ENCODE measurements at regions not wholly inside any gene's neighbourhood (a gene's known extent, or its start where the extent isn't known, plus 50 kb on each side); places are given as distances from the start of the nearest gene placed in this dataset.

DNA sequence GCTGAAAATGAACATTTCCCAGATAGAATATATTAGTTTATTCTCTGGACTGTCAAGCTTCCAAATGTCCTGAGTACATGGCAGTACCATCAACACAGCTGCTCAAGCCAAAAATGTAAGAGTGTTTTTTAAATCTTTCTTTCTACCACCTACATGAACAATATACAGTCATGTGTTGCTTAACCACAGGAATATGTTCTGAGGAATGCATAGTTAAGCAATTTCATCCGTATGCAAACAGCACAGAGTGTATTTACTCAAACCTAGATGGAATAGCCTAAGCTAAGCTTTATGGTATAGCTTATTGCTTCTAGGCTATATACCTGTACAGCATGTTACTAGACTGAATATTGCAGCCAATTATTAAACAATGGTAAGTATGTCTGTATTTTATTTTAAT is 561.9 kb upstream of the ADGRL4 start:
- Histone ChIP-seq H3K27me3 (ENCODE audit: insufficient read depth, low read length) (no peaks in the 10 kb centered on the region), H3K4me1 (ENCODE audit: insufficient read depth, low read length) (no peaks in the 10 kb centered on the region), H3K4me3 (ENCODE audit: low read length) (no peak overlapping the region), H3K9ac (ENCODE audit: low read depth, low read length) (no peak overlapping the region), H3K9me3 (ENCODE audit: insufficient read depth, low read depth, low read length) (no peaks in the 10 kb centered on the region), H3K36me3 (ENCODE audit: insufficient read depth, low read depth, low read length) (no peaks in the 10 kb centered on the region), H3K27ac (ENCODE audit: low read length) (no peak overlapping the region)

DNA sequence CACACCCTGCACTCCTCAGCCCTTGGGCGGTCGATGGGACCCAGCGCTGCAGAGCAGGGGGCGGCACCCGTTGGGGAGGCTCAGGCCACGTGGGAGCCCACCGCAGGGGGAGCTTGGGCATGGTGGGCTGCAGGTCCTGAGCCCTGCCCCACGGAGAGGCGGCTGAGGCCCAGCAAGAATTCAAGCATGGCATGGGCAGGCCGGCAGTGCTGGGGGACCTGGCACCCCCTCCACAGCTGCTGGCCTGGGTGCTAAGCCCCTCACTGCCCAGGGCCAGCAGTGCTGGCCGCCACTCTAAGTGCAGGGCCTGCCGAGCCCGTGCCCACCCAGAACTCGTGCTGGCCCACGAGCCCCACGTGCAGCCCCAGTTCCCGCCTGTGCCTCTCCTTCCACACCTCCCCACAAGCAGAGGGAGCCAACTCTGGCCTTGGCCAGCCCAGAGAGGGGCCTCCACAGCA is 555.0 kb upstream of the ADGRL4 start:
- no peaks in the 10 kb centered on the region for H3K36me3 ChIP-seq (ENCODE audit: insufficient read depth, low read depth, low read length)
- no peak overlapping the region for H3K9ac ChIP-seq (ENCODE audit: low read depth, low read length)
- H3K27ac ChIP-seq (ENCODE audit: low read length) = no peak overlapping the region
- no peak overlapping the region for H3K4me3 ChIP-seq (ENCODE audit: low read length)
- H3K4me1 ChIP-seq (ENCODE audit: insufficient read depth, low read length) = no peaks in the 10 kb centered on the region
- no peaks in the 10 kb centered on the region; the same call in 1 of the 2 replicates for H3K9me3 ChIP-seq (ENCODE audit: insufficient read depth, low read depth, low read length)
- no peaks in the 10 kb centered on the region for H3K27me3 ChIP-seq (ENCODE audit: insufficient read depth, low read length)

DNA sequence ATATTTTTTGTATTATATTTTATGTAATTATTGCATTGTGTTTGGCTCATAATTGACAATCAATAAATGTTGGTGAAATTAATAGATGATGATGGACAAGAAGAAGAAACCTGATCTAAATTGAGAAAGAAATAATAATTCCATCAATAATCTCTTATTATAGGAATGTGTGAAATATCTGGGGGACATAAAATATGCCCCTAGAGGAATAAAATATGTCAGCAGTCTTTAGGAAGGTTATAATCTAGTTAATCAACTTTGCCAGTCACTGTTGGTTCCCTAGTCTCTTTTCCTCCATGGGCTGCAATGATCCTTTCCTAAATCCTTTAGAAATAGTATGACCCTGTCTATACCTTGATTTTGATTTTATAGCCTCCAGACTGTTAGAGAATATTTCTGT is 549.7 kb upstream of the ADGRL4 start:
- H3K27ac ChIP-seq (ENCODE audit: low read length) = no peak overlapping the region
- no peaks in the 10 kb centered on the region for H3K27me3 ChIP-seq (ENCODE audit: insufficient read depth, low read length)
- no peak overlapping the region for H3K9ac ChIP-seq (ENCODE audit: low read depth, low read length)
- H3K4me3 ChIP-seq (ENCODE audit: low read length) = no peak overlapping the region
- no peaks in the 10 kb centered on the region for H3K36me3 ChIP-seq (ENCODE audit: insufficient read depth, low read depth, low read length)
- H3K4me1 ChIP-seq (ENCODE audit: insufficient read depth, low read length) = no peaks in the 10 kb centered on the region
- no peaks in the 10 kb centered on the region; the same call in 1 of the 2 replicates for H3K9me3 ChIP-seq (ENCODE audit: insufficient read depth, low read depth, low read length)

- no peaks in the 10 kb centered on the region for H3K9me3 ChIP-seq (ENCODE audit: insufficient read depth, low read depth, low read length)
- no peaks in the 10 kb centered on the region for H3K27me3 ChIP-seq (ENCODE audit: insufficient read depth, low read length)
- no peak overlapping the region for H3K9ac ChIP-seq (ENCODE audit: low read depth, low read length)
- H3K36me3 ChIP-seq (ENCODE audit: insufficient read depth, low read depth, low read length) = no peaks in the 10 kb centered on the region
- no peak overlapping the region for H3K27ac ChIP-seq (ENCODE audit: low read length)
- H3K4me1 ChIP-seq (ENCODE audit: insufficient read depth, low read length) = no peaks in the 10 kb centered on the region
- H3K4me3 ChIP-seq (ENCODE audit: low read length) = no peak overlapping the region
Observed at GRCh38 chr1:79554688-79555087, 548.2 kb upstream of the ADGRL4 start.

GRCh38 chr1:79551321-79551720 is 544.8 kb upstream of the ADGRL4 start:
- no peak overlapping the region for H3K4me3 ChIP-seq (ENCODE audit: low read length)
- no peaks in the 10 kb centered on the region for H3K4me1 ChIP-seq (ENCODE audit: insufficient read depth, low read length)
- no peak overlapping the region for H3K27ac ChIP-seq (ENCODE audit: low read length)
- no peaks in the 10 kb centered on the region for H3K9me3 ChIP-seq (ENCODE audit: insufficient read depth, low read depth, low read length)
- H3K36me3 ChIP-seq (ENCODE audit: insufficient read depth, low read depth, low read length) = no peaks in the 10 kb centered on the region
- H3K27me3 ChIP-seq (ENCODE audit: insufficient read depth, low read length) = no peaks in the 10 kb centered on the region
- no peak overlapping the region for H3K9ac ChIP-seq (ENCODE audit: low read depth, low read length)

DNA sequence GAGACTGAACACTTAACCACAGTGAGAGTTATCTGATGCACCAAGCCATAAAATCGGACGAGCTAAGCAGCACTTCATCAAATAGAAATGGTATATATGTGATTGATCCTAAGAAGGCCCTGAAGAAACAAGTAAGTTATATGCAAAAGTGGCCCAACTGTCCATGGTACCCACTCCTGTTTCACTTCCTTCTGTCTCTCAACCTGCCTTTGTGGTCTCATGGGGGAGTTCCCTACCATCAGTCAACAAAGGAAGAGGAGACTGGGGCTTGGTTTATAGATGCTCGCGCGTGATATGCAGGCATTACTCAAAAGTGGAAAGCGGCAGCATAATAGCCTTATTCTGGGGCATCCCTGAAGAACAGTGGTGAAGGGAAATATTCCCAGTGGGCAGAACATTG is 543.9 kb upstream of the ADGRL4 start:
- Histone ChIP-seq H3K27ac (ENCODE audit: low read length) (no peak overlapping the region), H3K4me1 (ENCODE audit: insufficient read depth, low read length) (no peaks in the 10 kb centered on the region), H3K36me3 (ENCODE audit: insufficient read depth, low read depth, low read length) (no peaks in the 10 kb centered on the region), H3K9me3 (ENCODE audit: insufficient read depth, low read depth, low read length) (no peaks in the 10 kb centered on the region), H3K9ac (ENCODE audit: low read depth, low read length) (no peak overlapping the region), H3K27me3 (ENCODE audit: insufficient read depth, low read length) (no peaks in the 10 kb centered on the region), H3K4me3 (ENCODE audit: low read length) (no peak overlapping the region)

DNA sequence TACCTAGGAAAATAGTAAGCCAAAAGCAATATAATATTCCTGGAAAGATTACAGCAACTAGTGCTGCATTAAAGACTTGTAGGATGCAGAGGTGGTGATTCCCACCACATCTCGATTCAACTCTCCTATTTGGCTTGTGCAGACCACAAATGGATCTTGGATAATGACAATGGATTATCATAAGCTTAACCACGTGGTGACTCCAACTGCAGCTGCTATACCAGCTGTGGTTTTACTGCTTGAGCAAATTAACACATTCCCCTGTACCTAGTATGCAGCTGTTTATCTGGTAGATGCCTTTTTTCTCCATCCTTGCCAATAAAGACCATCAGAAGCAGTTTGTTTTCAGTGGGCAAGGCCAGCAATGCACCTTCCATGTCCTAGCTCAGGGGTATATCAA is 542.7 kb upstream of the ADGRL4 start:
- Histone ChIP-seq H3K36me3 (ENCODE audit: insufficient read depth, low read depth, low read length) (no peaks in the 10 kb centered on the region), H3K9me3 (ENCODE audit: insufficient read depth, low read depth, low read length) (no peaks in the 10 kb centered on the region), H3K9ac (ENCODE audit: low read depth, low read length) (no peak overlapping the region), H3K4me3 (ENCODE audit: low read length) (no peak overlapping the region), H3K4me1 (ENCODE audit: insufficient read depth, low read length) (no peaks in the 10 kb centered on the region), H3K27ac (ENCODE audit: low read length) (no peak overlapping the region), H3K27me3 (ENCODE audit: insufficient read depth, low read length) (no peaks in the 10 kb centered on the region)

GRCh38 chr1:79547514-79547913 is 541.0 kb upstream of the ADGRL4 start:
- Histone ChIP-seq H3K4me1 (ENCODE audit: insufficient read depth, low read length) (no peaks in the 10 kb centered on the region), H3K27me3 (ENCODE audit: insufficient read depth, low read length) (no peaks in the 10 kb centered on the region), H3K9ac (ENCODE audit: low read depth, low read length) (no peak overlapping the region), H3K4me3 (ENCODE audit: low read length) (no peak overlapping the region), H3K27ac (ENCODE audit: low read length) (no peak overlapping the region), H3K36me3 (ENCODE audit: insufficient read depth, low read depth, low read length) (no peaks in the 10 kb centered on the region), H3K9me3 (ENCODE audit: insufficient read depth, low read depth, low read length) (no peaks in the 10 kb centered on the region)

DNA sequence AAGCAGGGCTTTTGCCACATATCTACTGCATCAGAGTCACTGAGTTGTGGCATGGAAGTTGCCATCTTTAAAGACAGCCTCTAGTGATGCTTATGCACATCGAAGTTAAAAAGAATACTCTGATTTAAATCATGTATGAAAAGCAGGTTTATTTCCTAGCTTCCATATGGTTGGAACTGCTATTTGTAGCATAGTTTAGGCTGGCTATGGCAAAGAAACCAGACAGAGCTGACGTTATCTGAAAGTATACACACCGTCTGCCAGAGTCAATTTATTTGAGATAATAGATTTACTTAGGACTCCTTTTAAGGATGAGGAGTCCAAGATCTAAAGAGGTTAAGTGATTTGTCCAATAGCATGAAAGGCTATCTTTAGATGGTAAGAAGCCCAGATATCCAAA is 536.9 kb upstream of the ADGRL4 start:
- H3K4me1 ChIP-seq (ENCODE audit: insufficient read depth, low read length) = no peaks in the 10 kb centered on the region
- no peak overlapping the region for H3K9ac ChIP-seq (ENCODE audit: low read depth, low read length)
- H3K36me3 ChIP-seq (ENCODE audit: insufficient read depth, low read depth, low read length) = no peaks in the 10 kb centered on the region
- no peaks in the 10 kb centered on the region for H3K9me3 ChIP-seq (ENCODE audit: insufficient read depth, low read depth, low read length)
- no peak overlapping the region for H3K4me3 ChIP-seq (ENCODE audit: low read length)
- H3K27me3 ChIP-seq (ENCODE audit: insufficient read depth, low read length) = no peaks in the 10 kb centered on the region
- H3K27ac ChIP-seq (ENCODE audit: low read length) = no peak overlapping the region

DNA sequence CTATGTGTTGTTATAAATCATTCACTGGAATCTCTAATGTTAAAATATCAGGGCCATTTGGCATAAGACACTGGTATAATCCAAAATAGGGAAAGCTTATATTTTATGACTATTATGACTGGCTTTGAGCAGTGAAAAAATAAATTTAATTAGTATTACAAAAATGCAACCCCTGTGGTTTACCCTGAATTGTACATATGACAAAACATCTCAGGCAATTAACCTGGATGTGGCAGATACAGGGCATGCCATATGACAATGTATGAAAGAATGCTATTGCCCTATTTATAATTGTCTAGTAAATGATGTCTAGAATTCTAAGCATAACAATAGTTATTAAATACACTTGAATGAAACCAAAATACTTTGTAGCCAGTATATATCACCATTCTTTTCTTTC is 532.5 kb upstream of the ADGRL4 start:
- Histone ChIP-seq H3K27ac (ENCODE audit: low read length) (no peak overlapping the region), H3K9ac (ENCODE audit: low read depth, low read length) (no peak overlapping the region), H3K9me3 (ENCODE audit: insufficient read depth, low read depth, low read length) (no peaks in the 10 kb centered on the region), H3K4me1 (ENCODE audit: insufficient read depth, low read length) (no peaks in the 10 kb centered on the region), H3K27me3 (ENCODE audit: insufficient read depth, low read length) (no peaks in the 10 kb centered on the region), H3K36me3 (ENCODE audit: insufficient read depth, low read depth, low read length) (no peaks in the 10 kb centered on the region), H3K4me3 (ENCODE audit: low read length) (no peak overlapping the region)

GRCh38 chr1:79532555-79532954 is 526.0 kb upstream of the ADGRL4 start:
- Histone ChIP-seq H3K4me1 (ENCODE audit: insufficient read depth, low read length) (no peaks in the 10 kb centered on the region), H3K4me3 (ENCODE audit: low read length) (no peak overlapping the region), H3K36me3 (ENCODE audit: insufficient read depth, low read depth, low read length) (no peaks in the 10 kb centered on the region), H3K9ac (ENCODE audit: low read depth, low read length) (no peak overlapping the region), H3K9me3 (ENCODE audit: insufficient read depth, low read depth, low read length) (no peaks in the 10 kb centered on the region), H3K27ac (ENCODE audit: low read length) (no peak overlapping the region), H3K27me3 (ENCODE audit: insufficient read depth, low read length) (no peaks in the 10 kb centered on the region)

- Histone ChIP-seq H3K36me3 (ENCODE audit: insufficient read depth, low read depth, low read length) (no peaks in the 10 kb centered on the region), H3K4me1 (ENCODE audit: insufficient read depth, low read length) (no peaks in the 10 kb centered on the region), H3K27me3 (ENCODE audit: insufficient read depth, low read length) (no peaks in the 10 kb centered on the region), H3K9me3 (ENCODE audit: insufficient read depth, low read depth, low read length) (no peaks in the 10 kb centered on the region), H3K4me3 (ENCODE audit: low read length) (no peak overlapping the region), H3K9ac (ENCODE audit: low read depth, low read length) (no peak overlapping the region), H3K27ac (ENCODE audit: low read length) (no peak overlapping the region)
Observed at GRCh38 chr1:79531790-79532189, 525.3 kb upstream of the ADGRL4 start.

GRCh38 chr1:79530476-79530875 is 523.9 kb upstream of the ADGRL4 start:
- Histone ChIP-seq H3K27ac (ENCODE audit: low read length) (no peak overlapping the region), H3K27me3 (ENCODE audit: insufficient read depth, low read length) (no peaks in the 10 kb centered on the region), H3K36me3 (ENCODE audit: insufficient read depth, low read depth, low read length) (no peaks in the 10 kb centered on the region), H3K4me3 (ENCODE audit: low read length) (no peak overlapping the region), H3K9ac (ENCODE audit: low read depth, low read length) (no peak overlapping the region), H3K4me1 (ENCODE audit: insufficient read depth, low read length) (no peaks in the 10 kb centered on the region), H3K9me3 (ENCODE audit: insufficient read depth, low read depth, low read length) (no peaks in the 10 kb centered on the region)

All from iPS-20b (cell line).